Activated T-cell treated with anti-CD3 and anti-CD28 coated beads, Interleukin-2, amount 50 U/mL, for 4 hours (primary cell): ENCODE measurements at regions not wholly inside any gene's neighbourhood (a gene's known extent, or its start where the extent isn't known, plus 50 kb on each side); places are given as distances from the start of the nearest gene placed in this dataset.

Experiments
- ATAC-seq, 2 donors: fragments of 200-7000 bp; cut with Tn5 transposase; one replicate each; pipeline ENCODE4 v1.10.0; 2021
- DNase-seq: peaks from one replicate; pipeline ENCODE4 v3.0.0-alpha.2; 2020
- H3K27me3 Mint-ChIP-seq: one replicate; pipeline ENCODE4 v1.8.0; 2021; ENCODE audit warnings: low read depth, mixed read lengths
- H3K36me3 Mint-ChIP-seq: one replicate; pipeline ENCODE4 v1.8.0; 2022; ENCODE audit warnings: mixed read lengths; ENCODE audit not compliant: insufficient read depth
- H3K4me1 Mint-ChIP-seq: one replicate; pipeline ENCODE4 v1.8.0; 2021; ENCODE audit warnings: low read depth, mixed read lengths
- H3K4me3 Mint-ChIP-seq: one replicate; pipeline ENCODE4 v1.8.0; 2021; ENCODE audit warnings: mild to moderate bottlenecking, moderate library complexity, mixed read lengths
- H3K9me3 Mint-ChIP-seq: one replicate; pipeline ENCODE4 v1.8.0; 2021; ENCODE audit warnings: mixed read lengths

DNA sequence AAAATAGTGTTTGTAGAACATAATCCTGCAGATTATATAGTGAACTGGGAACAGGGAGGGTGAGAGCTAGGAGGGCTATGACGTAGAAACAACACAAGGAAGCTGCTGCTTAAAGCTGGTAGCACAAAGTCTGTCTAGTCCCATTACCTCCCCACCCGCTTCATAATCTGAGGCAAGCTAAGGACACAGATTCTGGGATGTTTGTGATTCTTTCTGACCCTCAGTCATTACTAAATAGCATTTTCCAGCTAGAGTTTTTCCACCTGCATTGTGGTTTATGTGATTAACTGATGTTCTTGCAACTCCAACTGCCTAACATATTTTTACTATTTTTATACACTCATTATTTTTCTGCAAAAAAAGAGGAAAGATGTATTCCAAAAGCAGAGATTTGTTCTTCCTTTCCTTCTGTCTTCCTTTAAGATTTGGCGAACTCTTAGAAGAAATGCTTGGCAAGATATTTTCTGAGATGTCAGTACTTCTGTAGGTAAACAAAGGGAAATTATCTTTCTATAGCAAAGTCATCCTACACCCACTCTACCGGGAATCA, 293.2 kb upstream of the FAR2 start:
- H3K4me3 Mint-ChIP-seq, result no peak overlapping the region
- DNase-seq (no peak), ATAC-seq (no peak)
- H3K9me3 Mint-ChIP-seq, result no peaks in the 10 kb centered on the region
- no peaks in the 10 kb centered on the region for H3K36me3 Mint-ChIP-seq
- H3K4me1 Mint-ChIP-seq, result no peaks in the 10 kb centered on the region
- H3K27me3 Mint-ChIP-seq, result no peaks in the 10 kb centered on the region

DNA sequence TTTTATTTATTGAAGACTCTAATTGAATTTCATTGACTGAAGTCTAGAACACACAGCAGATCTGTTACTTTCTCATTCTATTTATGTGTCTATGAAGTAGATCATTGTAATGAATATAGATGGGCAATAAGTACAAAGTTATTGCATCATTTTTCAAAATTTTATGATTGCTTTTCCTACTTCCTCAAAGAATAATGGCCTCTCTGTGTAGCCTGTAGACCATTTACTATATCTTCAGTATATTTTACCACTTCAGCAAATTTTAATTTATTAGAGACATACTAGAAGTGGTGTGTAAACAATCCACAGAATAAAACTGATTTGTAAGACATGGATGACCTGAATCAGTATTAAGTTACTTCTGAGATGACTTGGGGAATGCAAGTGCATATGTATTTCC, 291.7 kb upstream of the FAR2 start:
- Mint-ChIP-seq H3K9me3 (no peaks in the 10 kb centered on the region), H3K4me3 (no peak overlapping the region), H3K4me1 (no peaks in the 10 kb centered on the region), H3K27me3 (no peaks in the 10 kb centered on the region), H3K36me3 (no peaks in the 10 kb centered on the region)
- ATAC-seq, result no peak
- DNase-seq, result no peak

DNA sequence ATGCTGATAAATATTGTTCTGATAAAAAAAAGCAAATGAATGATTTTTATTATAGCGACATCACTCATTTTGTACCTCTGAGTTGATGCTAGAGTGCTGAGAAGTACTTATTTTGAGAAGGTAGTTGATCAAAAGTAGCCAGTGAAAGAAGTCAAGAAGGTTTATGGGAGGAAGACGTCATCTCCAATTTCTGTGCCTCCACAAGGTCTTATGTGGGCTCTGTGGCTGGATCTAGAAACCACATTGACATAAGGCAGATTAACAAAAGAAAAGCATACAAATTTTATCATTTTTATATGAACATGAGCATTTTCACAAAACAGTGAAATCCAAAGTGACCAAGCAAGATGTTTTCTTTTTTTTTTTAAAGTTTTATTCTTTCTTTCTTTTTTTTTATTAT, 289.5 kb upstream of the FAR2 start:
- no peaks in the 10 kb centered on the region for H3K27me3 Mint-ChIP-seq
- no peaks in the 10 kb centered on the region for H3K36me3 Mint-ChIP-seq
- DNase-seq (no peak), ATAC-seq (no peak)
- H3K4me1 Mint-ChIP-seq, result no peaks in the 10 kb centered on the region
- no peaks in the 10 kb centered on the region for H3K9me3 Mint-ChIP-seq
- H3K4me3 Mint-ChIP-seq, result no peak overlapping the region

DNA sequence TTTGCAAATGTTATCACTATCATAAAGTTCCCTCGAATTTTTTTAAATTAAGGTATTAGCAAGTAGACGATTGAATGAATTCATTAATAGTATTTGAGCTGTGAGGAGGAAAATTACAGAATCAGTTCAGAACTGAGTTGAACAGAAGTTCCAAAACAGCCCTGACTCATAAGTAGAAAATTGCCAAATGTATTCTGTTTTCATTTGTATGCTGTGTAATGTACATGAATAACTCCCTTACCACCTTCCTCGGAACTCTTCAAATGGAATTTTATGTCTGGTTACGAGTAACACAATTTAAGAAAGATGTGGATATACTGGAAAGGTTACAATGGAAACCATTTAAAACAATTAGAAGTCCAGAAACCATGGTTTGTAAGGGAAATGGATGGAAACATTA, 283.3 kb upstream of the FAR2 start:
- H3K36me3 Mint-ChIP-seq, result no peaks in the 10 kb centered on the region

DNA sequence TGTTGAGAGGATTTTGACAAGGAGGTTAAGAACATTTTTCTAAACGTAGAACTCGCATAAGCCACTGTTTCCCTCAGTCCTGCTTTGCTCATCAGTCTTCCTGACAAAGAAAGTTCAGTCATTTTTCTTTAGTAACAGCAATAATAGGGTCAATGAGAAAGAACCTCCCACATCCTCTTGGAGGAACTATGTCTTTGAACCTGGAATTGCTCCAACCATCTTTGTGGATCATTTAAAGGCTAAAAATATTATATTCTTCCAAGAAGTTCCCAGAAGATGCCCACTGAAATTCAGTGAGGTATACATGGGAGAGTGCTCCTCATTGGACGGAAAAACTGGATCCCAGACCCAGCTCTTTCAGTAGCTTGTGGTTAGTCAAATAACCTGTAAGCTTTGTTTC, 282.8 kb upstream of the FAR2 start:
- DNase-seq, result no peak
- Mint-ChIP-seq H3K9me3 (no peaks in the 10 kb centered on the region), H3K27me3 (no peaks in the 10 kb centered on the region), H3K4me3 (no peak overlapping the region), H3K36me3 (no peaks in the 10 kb centered on the region), H3K4me1 (no peaks in the 10 kb centered on the region)
- no peak for ATAC-seq

More for the DNA sequence above, 283.3 kb upstream of the FAR2 start:
- H3K9me3 Mint-ChIP-seq, result no peaks in the 10 kb centered on the region
- no peaks in the 10 kb centered on the region for H3K27me3 Mint-ChIP-seq
- no peak for DNase-seq
- H3K4me1 Mint-ChIP-seq, result no peaks in the 10 kb centered on the region
- no peak for ATAC-seq
- no peak overlapping the region for H3K4me3 Mint-ChIP-seq

DNA sequence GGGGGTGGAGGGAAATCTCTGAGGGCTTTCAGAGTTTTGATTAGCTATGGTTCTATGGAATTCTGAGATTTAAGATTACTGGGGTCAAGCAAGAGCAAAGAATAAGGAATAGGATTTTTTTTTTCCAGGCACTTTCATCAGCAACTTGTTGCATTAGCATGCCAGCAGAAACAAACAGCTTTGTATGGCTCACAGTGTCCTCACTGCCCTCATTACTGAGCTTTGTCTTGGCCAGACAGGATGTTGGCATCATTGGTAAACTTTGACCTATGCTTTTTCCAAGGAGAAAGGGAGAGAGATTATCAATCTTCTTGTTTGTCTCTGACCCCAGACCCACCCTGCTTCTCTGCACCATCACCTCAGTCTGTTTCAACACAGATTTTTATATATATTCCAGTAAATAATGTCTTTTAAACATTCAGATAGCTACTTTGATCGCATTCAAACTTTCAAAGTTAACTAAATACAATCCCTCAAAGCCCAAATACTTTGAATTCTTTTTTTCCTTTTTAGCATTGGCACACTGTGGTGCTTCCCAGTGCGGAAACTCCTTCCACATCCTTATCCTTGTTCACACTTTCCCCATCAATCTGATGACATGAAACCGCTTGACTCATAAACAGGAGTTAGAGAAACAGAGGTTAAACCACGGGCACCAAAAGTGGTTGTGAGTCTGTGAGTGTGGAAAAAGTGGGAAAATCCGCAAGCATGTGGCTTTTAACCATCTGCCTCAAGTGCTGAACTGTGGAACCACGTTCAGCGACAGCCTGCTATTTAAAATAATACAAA, 282.2 kb upstream of the FAR2 start:
- no peaks in the 10 kb centered on the region for H3K27me3 Mint-ChIP-seq
- DNase-seq (no peak), ATAC-seq (no peak)
- H3K4me1 Mint-ChIP-seq, result no peaks in the 10 kb centered on the region
- H3K9me3 Mint-ChIP-seq, result no peaks in the 10 kb centered on the region
- H3K4me3 Mint-ChIP-seq, result no peak overlapping the region
- H3K36me3 Mint-ChIP-seq, result no peaks in the 10 kb centered on the region

DNA sequence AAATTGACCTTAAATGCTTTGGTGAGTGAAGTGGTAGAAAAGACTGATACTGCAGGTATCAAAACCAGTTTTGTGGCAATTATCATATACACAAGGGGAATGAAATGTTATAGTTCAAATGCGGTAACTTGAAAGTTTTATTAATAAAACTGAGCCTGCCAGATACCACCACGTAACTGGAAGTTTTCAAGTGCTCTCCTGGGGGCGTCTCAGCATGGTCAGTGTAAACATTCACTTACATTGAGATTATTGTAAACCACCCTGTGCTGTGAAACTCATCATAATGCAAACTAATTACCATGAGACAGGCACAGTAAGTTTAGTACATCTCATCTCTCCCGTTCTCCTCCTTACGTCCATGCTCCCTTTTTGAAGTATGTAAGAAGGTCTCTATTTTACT, 280.7 kb upstream of the FAR2 start:
- DNase-seq (no peak), ATAC-seq (no peak)
- H3K9me3 Mint-ChIP-seq, result no peaks in the 10 kb centered on the region
- H3K36me3 Mint-ChIP-seq, result no peaks in the 10 kb centered on the region
- H3K27me3 Mint-ChIP-seq, result no peaks in the 10 kb centered on the region
- H3K4me3 Mint-ChIP-seq, result no peak overlapping the region
- no peaks in the 10 kb centered on the region for H3K4me1 Mint-ChIP-seq

DNA sequence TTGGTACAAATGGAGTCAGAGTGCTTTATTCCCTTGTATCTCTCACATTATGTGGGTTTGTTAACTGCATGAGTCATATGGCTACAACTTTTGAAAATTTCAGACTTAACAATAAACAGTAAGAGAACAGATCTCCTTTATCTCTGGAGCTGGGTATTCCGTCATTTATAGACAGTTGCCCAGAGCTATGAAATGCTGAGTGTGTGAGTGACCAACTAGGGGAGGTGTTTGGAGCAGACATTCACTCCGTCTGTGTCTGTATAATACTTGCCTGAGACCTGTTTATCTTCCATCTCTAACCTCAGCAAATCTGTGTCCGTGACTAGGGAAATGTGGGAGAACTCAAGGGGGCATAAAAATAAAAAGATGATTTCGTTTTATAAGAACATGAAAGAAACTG, 279.9 kb upstream of the FAR2 start:
- Mint-ChIP-seq H3K36me3 (no peaks in the 10 kb centered on the region), H3K4me3 (no peak overlapping the region), H3K27me3 (no peaks in the 10 kb centered on the region), H3K4me1 (no peaks in the 10 kb centered on the region), H3K9me3 (no peaks in the 10 kb centered on the region)
- DNase-seq, result no peak
- ATAC-seq, result no peak

DNA sequence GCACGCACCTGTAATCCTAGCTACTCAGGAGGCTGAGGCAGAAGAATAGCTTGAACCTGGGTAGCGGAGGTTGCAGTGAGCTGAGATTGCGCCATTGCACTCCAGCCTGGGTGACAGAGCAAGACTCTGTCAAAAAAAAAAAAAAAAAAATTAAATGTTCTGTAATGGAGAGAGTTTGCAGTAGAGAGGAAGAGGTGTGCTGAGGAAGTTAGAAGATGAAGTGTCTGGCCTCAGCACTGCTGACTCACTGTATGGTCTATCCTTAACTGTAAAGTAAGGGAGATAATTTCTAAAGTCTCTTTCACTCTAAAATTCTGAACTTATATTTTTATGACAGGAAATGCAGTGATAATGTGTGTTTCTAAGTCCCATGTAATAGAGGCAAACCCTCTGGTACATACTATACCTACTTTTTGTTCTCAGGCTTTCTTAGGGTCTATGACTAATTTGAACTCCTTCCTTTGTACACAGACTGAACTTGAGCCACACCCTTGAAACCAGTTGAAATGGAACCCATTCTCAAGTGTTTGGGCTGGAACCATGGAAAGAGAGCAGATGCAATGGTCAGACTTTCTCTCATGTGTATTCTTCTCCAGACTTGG, 278.1 kb upstream of the FAR2 start:
- Mint-ChIP-seq H3K27me3 (no peaks in the 10 kb centered on the region), H3K9me3 (no peaks in the 10 kb centered on the region), H3K4me3 (no peak overlapping the region), H3K4me1 (no peaks in the 10 kb centered on the region), H3K36me3 (no peaks in the 10 kb centered on the region)
- DNase-seq (no peak), ATAC-seq (no peak)

DNA sequence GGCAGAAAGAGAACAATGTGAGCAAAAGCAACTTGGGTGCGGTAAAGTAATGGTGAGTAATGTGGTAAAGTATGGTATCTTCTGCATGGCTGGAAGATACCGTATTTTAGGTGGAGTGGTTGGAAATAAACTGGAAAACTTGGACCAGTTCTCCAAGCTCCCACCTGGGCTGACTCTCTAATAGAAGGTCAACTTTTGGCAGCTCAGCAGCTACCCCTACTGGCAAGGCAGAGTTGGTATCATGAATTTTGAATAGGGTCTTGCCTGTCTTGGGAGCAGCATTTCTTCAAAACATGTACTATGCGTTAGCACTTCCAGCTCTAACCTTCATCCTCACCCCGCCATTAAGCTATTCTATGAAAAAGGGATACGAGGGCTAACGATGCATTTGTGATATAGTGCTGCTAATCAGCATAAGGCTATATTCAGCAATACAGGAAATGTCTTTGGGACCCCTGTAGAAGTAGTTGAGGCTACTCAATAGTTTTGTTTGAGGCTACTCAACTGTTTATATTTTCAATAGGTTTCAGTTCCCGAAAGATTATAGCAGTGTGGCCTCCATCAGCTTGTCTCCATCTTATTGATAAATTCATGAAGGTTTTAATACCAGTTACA, 276.3 kb upstream of the FAR2 start:
- ATAC-seq (no peak), DNase-seq (no peak)
- no peaks in the 10 kb centered on the region for H3K9me3 Mint-ChIP-seq
- no peak overlapping the region for H3K4me3 Mint-ChIP-seq
- no peaks in the 10 kb centered on the region for H3K4me1 Mint-ChIP-seq
- H3K36me3 Mint-ChIP-seq, result no peaks in the 10 kb centered on the region
- H3K27me3 Mint-ChIP-seq, result no peaks in the 10 kb centered on the region

DNA sequence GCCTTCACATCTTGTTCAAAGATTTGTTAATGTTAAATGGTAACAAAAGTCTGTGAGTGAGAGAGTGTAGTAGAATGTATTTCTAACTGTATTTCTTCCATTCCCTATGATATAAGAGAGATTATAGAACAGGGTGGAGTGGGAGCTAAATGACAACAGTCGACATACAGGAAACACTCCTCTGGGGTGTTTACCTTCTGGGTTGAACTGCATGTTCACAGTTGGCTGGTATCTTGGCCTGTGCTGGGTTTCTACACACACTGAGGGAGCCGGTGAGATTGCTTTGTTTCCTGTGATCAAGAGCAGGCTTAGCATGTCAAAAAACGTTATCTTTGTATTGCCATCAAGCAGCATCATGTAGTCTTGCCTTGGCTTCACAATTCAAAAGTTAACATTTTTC, 274.3 kb upstream of the FAR2 start:
- Mint-ChIP-seq H3K9me3 (no peaks in the 10 kb centered on the region), H3K27me3 (no peaks in the 10 kb centered on the region), H3K4me1 (no peaks in the 10 kb centered on the region), H3K36me3 (no peaks in the 10 kb centered on the region), H3K4me3 (no peak overlapping the region)
- ATAC-seq (no peak), DNase-seq (no peak)

DNA sequence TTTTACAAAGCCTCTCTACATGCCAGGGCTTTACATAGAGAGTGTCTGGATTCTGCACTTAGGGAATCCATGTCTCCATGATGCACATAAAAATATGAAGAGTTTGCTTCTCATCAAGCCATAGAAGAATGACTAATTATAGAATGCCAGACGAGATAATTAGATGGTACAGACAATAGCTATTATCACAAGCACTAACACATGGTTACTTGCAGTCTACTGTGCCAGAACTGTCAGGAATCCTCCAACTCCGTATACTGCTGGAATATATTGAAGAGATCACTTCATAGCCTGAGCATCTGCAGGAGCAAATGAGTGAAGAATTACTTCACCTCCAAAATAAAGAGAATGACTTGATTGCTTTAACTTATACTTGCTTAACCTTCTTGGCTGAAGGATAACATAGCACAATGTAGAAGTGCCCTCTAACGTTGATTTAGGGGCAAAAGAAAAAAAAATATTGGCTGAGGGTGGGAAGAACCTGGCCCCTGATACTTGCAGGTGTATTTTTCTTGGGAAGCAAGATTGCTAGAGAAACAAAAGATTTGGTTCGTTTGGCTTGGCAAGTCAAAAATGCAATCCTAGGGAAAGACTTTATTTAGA, 272.8 kb upstream of the FAR2 start:
- no peak overlapping the region for H3K4me3 Mint-ChIP-seq
- DNase-seq (no peak), ATAC-seq (no peak)
- H3K9me3 Mint-ChIP-seq, result no peaks in the 10 kb centered on the region
- no peaks in the 10 kb centered on the region for H3K4me1 Mint-ChIP-seq
- no peaks in the 10 kb centered on the region for H3K36me3 Mint-ChIP-seq
- H3K27me3 Mint-ChIP-seq, result no peaks in the 10 kb centered on the region

DNA sequence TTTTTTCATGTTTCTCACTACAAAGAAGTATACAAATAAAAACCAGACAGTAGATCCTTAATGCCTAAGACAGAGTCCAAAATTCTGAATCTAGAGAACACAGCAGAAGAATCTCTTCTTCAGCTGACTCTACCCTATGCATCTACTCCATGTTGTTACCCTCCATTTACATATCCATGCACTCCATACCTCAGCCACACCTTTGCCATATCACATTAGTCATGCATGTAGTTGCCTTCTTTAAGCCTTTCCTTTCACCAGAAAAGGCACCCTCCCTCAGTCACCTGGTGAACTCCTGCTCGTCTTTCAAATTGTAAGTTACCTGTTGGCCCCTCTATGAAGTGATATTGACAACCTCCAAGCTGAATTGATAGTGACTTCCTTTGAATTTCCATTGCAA, 271.2 kb upstream of the FAR2 start:
- DNase-seq (no peak), ATAC-seq (no peak)
- Mint-ChIP-seq H3K27me3 (no peaks in the 10 kb centered on the region), H3K4me3 (no peak overlapping the region), H3K9me3 (no peaks in the 10 kb centered on the region), H3K4me1 (no peaks in the 10 kb centered on the region), H3K36me3 (no peaks in the 10 kb centered on the region)

DNA sequence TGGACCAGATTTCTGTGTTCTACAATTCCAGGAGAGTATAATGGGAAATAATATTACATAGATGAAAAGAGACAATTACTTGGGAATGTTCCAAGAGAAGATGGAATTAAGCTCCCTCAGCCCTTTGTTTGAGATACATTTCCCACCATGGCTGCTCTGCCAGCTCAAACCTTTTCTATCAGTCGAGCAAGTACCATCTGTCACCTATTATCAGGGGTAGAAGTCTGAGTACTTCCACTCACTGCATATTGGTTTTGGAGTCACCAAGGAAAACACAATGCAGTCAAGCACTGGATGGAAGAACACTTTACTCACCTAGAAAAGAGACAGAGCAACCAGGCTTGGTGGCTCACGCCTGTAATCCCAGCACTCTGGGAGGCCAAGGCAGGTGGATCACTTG, 270.4 kb upstream of the FAR2 start:
- ATAC-seq (no peak), DNase-seq (no peak)
- Mint-ChIP-seq H3K4me1 (no peaks in the 10 kb centered on the region), H3K27me3 (no peaks in the 10 kb centered on the region), H3K9me3 (no peaks in the 10 kb centered on the region), H3K36me3 (no peaks in the 10 kb centered on the region), H3K4me3 (no peak overlapping the region)

DNA sequence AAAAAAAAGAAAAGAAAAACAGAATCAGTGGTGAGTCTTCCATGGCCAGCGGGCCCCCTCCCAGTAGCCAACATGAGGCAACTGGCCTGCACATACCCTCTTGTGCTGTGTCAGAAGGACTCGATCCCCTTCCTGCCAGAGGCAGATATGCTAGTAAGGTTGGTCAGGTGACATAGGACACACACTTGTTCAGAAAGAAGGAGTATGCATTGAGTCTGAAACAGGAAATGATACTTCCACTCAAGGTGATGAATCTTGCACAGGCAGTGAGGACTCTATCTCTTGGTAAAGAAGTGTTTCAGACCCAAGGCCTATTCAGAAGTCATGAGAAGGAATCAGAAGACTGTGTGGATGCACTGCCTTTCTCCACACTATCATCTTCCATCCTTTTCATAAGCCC, 269.7 kb upstream of the FAR2 start:
- Mint-ChIP-seq H3K4me1 (no peaks in the 10 kb centered on the region), H3K27me3 (no peaks in the 10 kb centered on the region), H3K36me3 (no peaks in the 10 kb centered on the region), H3K9me3 (no peaks in the 10 kb centered on the region), H3K4me3 (no peak overlapping the region)
- no peak for DNase-seq
- no peak for ATAC-seq
